ENCODE measurements at regions not wholly inside any gene's neighbourhood (a gene's known extent, or its start where the extent isn't known, plus 50 kb on each side); places are given as distances from the start of the nearest gene placed in this dataset.

- no peak overlapping the region for H3K27ac ChIP-seq
- H3K4me1 ChIP-seq (ENCODE audit: low read depth): peaks cover 11% of the 10 kb centered on the region
- no peaks in the 10 kb centered on the region for H3K36me3 ChIP-seq
- peak in 1 of 2 donors; percentile 57 for DNase-seq (ENCODE audit: low read depth in 1 of 2, low spot score in 1 of 2)
- H3K9me3 ChIP-seq (ENCODE audit: low read depth): no peaks in the 10 kb centered on the region
- no peaks in the 10 kb centered on the region for H3K27me3 ChIP-seq
- no peak for TF ChIP-seq CTCF (IDR thresholded peaks at IDR 0.05; ENCODE audit: low read depth, low read length)
- H3K4me3 ChIP-seq: no peak overlapping the region
Measured at GRCh38 chr5:164184158-164184557, 678.7 kb downstream of the MAT2B start.

- peaks cover 19% of the 10 kb centered on the region for H3K4me1 ChIP-seq (ENCODE audit: low read depth)
- H3K4me3 ChIP-seq: no peak overlapping the region
- no peak for TF ChIP-seq CTCF (IDR thresholded peaks at IDR 0.05; ENCODE audit: low read depth, low read length)
- H3K9me3 ChIP-seq (ENCODE audit: low read depth): no peaks in the 10 kb centered on the region
- no peak for DNase-seq (ENCODE audit: low read depth in 1 of 2, low spot score in 1 of 2)
- no peak overlapping the region for H3K27ac ChIP-seq
- H3K27me3 ChIP-seq: no peaks in the 10 kb centered on the region
- no peaks in the 10 kb centered on the region for H3K36me3 ChIP-seq
Measured at GRCh38 chr5:164185000-164185399, 679.6 kb downstream of the MAT2B start.

- DNase-seq (ENCODE audit: low read depth in 1 of 2, low spot score in 1 of 2): no peak
- no peak overlapping the region for H3K27ac ChIP-seq
- H3K4me1 ChIP-seq (ENCODE audit: low read depth): peaks cover 29% of the 10 kb centered on the region
- H3K4me3 ChIP-seq: no peak overlapping the region
- H3K36me3 ChIP-seq: no peaks in the 10 kb centered on the region
- H3K9me3 ChIP-seq (ENCODE audit: low read depth): no peaks in the 10 kb centered on the region
- TF ChIP-seq CTCF (IDR thresholded peaks at IDR 0.05; ENCODE audit: low read depth, low read length): no peak
- no peaks in the 10 kb centered on the region for H3K27me3 ChIP-seq
Measured at GRCh38 chr5:164186550-164186949, 681.1 kb downstream of the MAT2B start.

GRCh38 chr5:164187785-164188184, 682.4 kb downstream of the MAT2B start:
- no peak overlapping the region for H3K4me3 ChIP-seq
- no peak for DNase-seq (ENCODE audit: low read depth in 1 of 2, low spot score in 1 of 2)
- H3K27me3 ChIP-seq: no peaks in the 10 kb centered on the region
- peak overlapping the region; percentile 99 for H3K27ac ChIP-seq
- peaks cover 33% of the 10 kb centered on the region for H3K4me1 ChIP-seq (ENCODE audit: low read depth)
- no peaks in the 10 kb centered on the region for H3K9me3 ChIP-seq (ENCODE audit: low read depth)
- no peaks in the 10 kb centered on the region for H3K36me3 ChIP-seq
- TF ChIP-seq CTCF (IDR thresholded peaks at IDR 0.05; ENCODE audit: low read depth, low read length): no peak

- Histone ChIP-seq H3K27me3 (no peaks in the 10 kb centered on the region), H3K9me3 (ENCODE audit: low read depth) (no peaks in the 10 kb centered on the region), H3K36me3 (no peaks in the 10 kb centered on the region), H3K4me3 (no peak overlapping the region), H3K4me1 (ENCODE audit: low read depth) (peaks cover 33% of the 10 kb centered on the region), H3K27ac (peak overlapping the region; percentile 99)
- DNase-seq (ENCODE audit: low read depth in 1 of 2, low spot score in 1 of 2): peak in 1 of 2 donors; percentile 89
- TF ChIP-seq CTCF (IDR thresholded peaks at IDR 0.05; ENCODE audit: low read depth, low read length): no peak
Measured at GRCh38 chr5:164188733-164189148, 683.3 kb downstream of the MAT2B start.

GRCh38 chr5:164191240-164191639, 685.8 kb downstream of the MAT2B start:
- DNase-seq (ENCODE audit: low read depth in 1 of 2, low spot score in 1 of 2): peak in 1 of 2 donors; percentile 67
- H3K27ac ChIP-seq: no peak overlapping the region

More at GRCh38 chr5:164191240-164191639, 685.8 kb downstream of the MAT2B start:
- H3K9me3 ChIP-seq (ENCODE audit: low read depth): no peaks in the 10 kb centered on the region
- H3K4me3 ChIP-seq: no peak overlapping the region
- TF ChIP-seq CTCF (IDR thresholded peaks at IDR 0.05; ENCODE audit: low read depth, low read length): no peak
- H3K4me1 ChIP-seq (ENCODE audit: low read depth): peaks cover 33% of the 10 kb centered on the region
- H3K36me3 ChIP-seq: no peaks in the 10 kb centered on the region
- H3K27me3 ChIP-seq: no peaks in the 10 kb centered on the region

All from cardiac muscle cell (in vitro differentiated cells and primary cell).